Esophagus muscularis mucosa (tissue), 4 donors: ENCODE measurements at regions not wholly inside any gene's neighbourhood (a gene's known extent, or its start where the extent isn't known, plus 50 kb on each side); places are given as distances from the start of the nearest gene placed in this dataset.

ENCODE experiments used
- DNase-seq: peaks from one replicate; pipeline ENCODE4 v3.0.0-alpha.2; 2017; ENCODE audit errors: extremely low spot score
- H3K27ac ChIP-seq, 4 donors: fragments of 200-600 bp; sonication (generic); replicated peaks in 1 of 4; 1 replicate in 3 of 4; 2 replicates in 1 of 4; pipeline ENCODE4 v1.5.1; 2016 to 2019; ENCODE audit warnings: mild to moderate bottlenecking in 1 of 4
- H3K27me3 ChIP-seq, 4 donors: fragments of 200-600 bp; sonication (generic); one replicate each; pipeline versions ENCODE4 v1.5.1 to v1.6.0; 2016 to 2019
- H3K36me3 ChIP-seq, 4 donors: fragments of 200-600 bp; sonication (generic); one replicate each; pipeline ENCODE4 v1.5.1; 2016 to 2019
- H3K4me1 ChIP-seq, 4 donors: fragments of 200-600 bp; sonication (generic); one replicate each; pipeline ENCODE4 v1.5.1; 2016 to 2019
- H3K4me3 ChIP-seq, 4 donors: fragments of 200-600 bp; sonication (generic); 1 replicate in 2 of 4; 2 replicates in 2 of 4; pipeline ENCODE4 v1.5.1; 2016 to 2019; ENCODE audit warnings: mild to moderate bottlenecking in 4 of 4, moderate library complexity in 1 of 4
- H3K9me3 ChIP-seq, 4 donors: fragments of 200-600 bp; sonication (generic); 1 replicate in 3 of 4; 2 replicates in 1 of 4; pipeline ENCODE4 v1.5.1; 2016 to 2019
- EP300 ChIP-seq: sonication (generic); formaldehyde crosslinking; IDR thresholded peaks from one replicate; pipeline ENCODE4 v1.6.1; 2017; ENCODE audit warnings: antibody characterized with exemption
- POLR2A ChIP-seq: fragments of 450-650 bp; IDR thresholded peaks from one replicate; pipeline ENCODE4 v1.6.1; 2017; ENCODE audit warnings: antibody characterized with exemption, moderate library complexity, mild to moderate bottlenecking, low read depth
- POLR2AphosphoS5 ChIP-seq, 2 donors: sonication (generic); formaldehyde crosslinking; IDR thresholded peaks; one replicate each; pipeline ENCODE4 v1.6.1; 2017; ENCODE audit warnings: antibody characterized with exemption in 2 of 2
- WGBS: methylation state at CpG from one replicate; pipeline ENCODE4 v1.1.5; 2018; 5-methylcytosine and 5-hydroxymethylcytosine counted together
- intact Hi-C: fragments of 100-400 bp; cut with DNase I; formaldehyde crosslinking; loops from one replicate; pipeline ENCODE4 v1.15.1; 2023
- TF ChIP-seq, protein P1 (sequence below), 3 experiments: fragments of 200-600 bp in 2 of 3; fragments of 450-650 bp in 1 of 3; sonication (generic) in 2 of 3; IDR thresholded peaks; one replicate each; pipeline ENCODE4 v1.5.1; 2017 to 2019; ENCODE audit warnings: antibody characterized with exemption in 3 of 3, mild to moderate bottlenecking in 2 of 3, moderate library complexity in 1 of 3

DNA sequence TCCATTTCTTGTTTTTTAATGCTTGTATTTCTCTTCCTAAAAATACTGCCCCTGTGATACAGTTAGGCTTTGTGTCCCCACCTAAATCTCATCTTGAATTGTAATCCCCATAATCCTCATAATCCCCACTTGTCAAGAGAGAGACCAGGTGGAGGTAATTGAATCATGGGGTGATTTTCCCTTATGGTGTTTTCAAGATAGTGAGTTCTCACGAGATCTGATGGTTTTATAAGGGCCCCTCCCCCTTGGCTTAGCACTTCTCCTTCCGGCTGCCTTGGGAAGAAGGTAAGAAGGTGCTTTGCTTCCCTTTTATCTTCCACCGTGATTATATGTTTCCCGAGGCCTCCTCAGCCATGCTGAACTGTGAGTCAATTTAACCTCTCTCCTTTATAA lies 227.4 kb downstream of the MAN2A1 start:
- no peaks in the 10 kb centered on the region for H3K27me3 ChIP-seq
- WGBS: 90% methylated on average over 4 of the region's 4 CpGs
- no peak overlapping the region for H3K4me3 ChIP-seq
- H3K27ac ChIP-seq: no peak overlapping the region
- peaks cover 0 to 12% (median 8%) of the 10 kb centered on the region in 4 donors for H3K4me1 ChIP-seq
- no peaks in the 10 kb centered on the region for H3K36me3 ChIP-seq
- DNase-seq: no peak
- intact Hi-C loops: no loop called here
- TF ChIP-seq POLR2A (no peak), EP300 (no peak)
- TF ChIP-seq, protein P1, sequence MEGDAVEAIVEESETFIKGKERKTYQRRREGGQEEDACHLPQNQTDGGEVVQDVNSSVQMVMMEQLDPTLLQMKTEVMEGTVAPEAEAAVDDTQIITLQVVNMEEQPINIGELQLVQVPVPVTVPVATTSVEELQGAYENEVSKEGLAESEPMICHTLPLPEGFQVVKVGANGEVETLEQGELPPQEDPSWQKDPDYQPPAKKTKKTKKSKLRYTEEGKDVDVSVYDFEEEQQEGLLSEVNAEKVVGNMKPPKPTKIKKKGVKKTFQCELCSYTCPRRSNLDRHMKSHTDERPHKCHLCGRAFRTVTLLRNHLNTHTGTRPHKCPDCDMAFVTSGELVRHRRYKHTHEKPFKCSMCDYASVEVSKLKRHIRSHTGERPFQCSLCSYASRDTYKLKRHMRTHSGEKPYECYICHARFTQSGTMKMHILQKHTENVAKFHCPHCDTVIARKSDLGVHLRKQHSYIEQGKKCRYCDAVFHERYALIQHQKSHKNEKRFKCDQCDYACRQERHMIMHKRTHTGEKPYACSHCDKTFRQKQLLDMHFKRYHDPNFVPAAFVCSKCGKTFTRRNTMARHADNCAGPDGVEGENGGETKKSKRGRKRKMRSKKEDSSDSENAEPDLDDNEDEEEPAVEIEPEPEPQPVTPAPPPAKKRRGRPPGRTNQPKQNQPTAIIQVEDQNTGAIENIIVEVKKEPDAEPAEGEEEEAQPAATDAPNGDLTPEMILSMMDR (IDR thresholded peaks at IDR 0.05): no peak
- no peaks in the 10 kb centered on the region for H3K9me3 ChIP-seq

DNA sequence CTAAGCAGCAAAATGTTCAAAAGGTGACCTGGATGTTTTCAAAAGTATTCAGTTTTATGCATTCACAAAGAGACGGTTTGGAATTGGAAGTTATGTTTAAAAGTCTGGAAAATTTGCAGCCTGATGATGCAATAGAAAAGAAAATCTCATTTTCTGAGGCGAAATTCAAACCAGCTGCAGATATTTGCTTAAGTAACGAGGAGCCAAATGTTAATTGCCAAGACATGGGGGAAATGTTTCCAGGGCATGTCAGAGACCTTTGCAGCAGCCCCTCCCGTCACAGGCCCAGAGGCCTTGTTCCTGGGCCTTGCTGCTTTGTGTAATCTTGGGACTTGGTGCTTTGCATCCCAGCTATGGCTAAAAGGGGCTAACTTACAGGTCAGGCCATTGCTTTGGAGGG lies 228.2 kb downstream of the MAN2A1 start:
- H3K27me3 ChIP-seq: no peaks in the 10 kb centered on the region
- peaks cover 0 to 16% (median 13%) of the 10 kb centered on the region in 4 donors for H3K4me1 ChIP-seq
- WGBS: 84% methylated on average over 4 of the region's 4 CpGs
- TF ChIP-seq, protein P1 (IDR thresholded peaks at IDR 0.05): no peak
- no peak for TF ChIP-seq POLR2AphosphoS5 (IDR thresholded peaks at IDR 0.05)
- TF ChIP-seq POLR2A: no peak
- TF ChIP-seq EP300: no peak
- DNase-seq: no peak
- no peaks in the 10 kb centered on the region for H3K36me3 ChIP-seq
- H3K9me3 ChIP-seq: no peaks in the 10 kb centered on the region
- H3K4me3 ChIP-seq: no peak overlapping the region
- intact Hi-C loops: no loop called here
- no peak overlapping the region for H3K27ac ChIP-seq

DNA sequence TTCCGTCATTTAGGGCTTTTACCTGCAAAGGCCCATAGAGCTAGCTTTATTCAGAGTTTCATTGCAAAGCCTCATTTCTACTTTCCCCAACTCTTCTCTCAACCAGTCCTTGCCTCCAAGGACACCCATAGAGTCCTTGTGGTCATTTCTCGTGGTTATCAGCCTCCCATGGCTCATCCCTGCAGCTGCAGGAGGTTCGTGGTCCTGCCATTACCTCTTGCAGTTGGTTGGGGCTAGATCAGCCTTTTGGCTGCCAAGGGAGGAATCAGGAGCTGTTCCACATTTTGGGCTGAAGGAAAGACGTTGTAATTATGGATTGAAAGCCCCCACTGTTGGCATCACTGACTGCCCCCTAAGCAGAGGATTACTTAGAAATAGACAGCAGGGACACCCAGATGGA lies 231.0 kb downstream of the MAN2A1 start:
- no peak for DNase-seq
- 90% methylated on average over 4 of the region's 4 CpGs for WGBS
- H3K9me3 ChIP-seq: no peaks in the 10 kb centered on the region
- H3K27me3 ChIP-seq: no peaks in the 10 kb centered on the region
- H3K4me3 ChIP-seq: no peak overlapping the region
- no peaks in the 10 kb centered on the region for H3K36me3 ChIP-seq
- intact Hi-C loops: no loop called here
- TF ChIP-seq EP300 (no peak), POLR2AphosphoS5 (IDR thresholded peaks at IDR 0.05) (no peak), POLR2A (no peak)
- TF ChIP-seq, protein P1 (IDR thresholded peaks at IDR 0.05): no peak
- no peak overlapping the region for H3K27ac ChIP-seq
- H3K4me1 ChIP-seq: peaks cover 0 to 16% (median 13%) of the 10 kb centered on the region in 4 donors

DNA sequence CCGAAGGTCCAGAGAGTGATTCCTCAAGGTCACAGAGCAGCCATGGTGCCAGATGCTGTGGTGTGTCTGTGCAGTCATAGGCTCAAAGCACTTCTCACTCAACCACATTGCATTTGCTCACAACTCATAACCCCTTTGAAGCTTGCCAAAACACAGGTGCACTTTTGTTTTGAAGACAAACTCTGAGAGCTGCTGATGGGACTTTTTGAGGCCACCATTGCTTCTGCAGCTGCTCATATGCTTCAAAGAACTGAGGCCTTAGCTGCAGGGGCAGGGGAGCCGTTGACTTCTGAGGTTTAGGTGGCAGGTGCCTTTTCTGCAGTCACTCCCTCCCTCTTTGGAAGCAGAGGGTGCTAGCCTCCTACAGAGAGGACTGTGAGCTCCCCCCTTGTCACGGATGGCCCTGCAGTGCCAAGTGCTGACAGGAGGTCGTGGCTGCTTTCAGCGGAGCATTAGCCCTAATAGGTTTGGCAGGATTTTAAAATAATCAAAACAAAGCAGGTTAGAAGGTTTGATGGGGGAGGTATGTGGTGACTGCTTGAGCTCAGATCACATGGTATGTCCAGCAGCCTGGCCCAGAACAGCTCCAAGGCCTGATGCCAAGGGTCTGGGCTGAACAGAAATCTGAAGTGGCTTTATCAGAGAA lies 232.1 kb downstream of the MAN2A1 start:
- no peak overlapping the region for H3K4me3 ChIP-seq
- 48% methylated on average over 4 of the region's 5 CpGs for WGBS
- TF ChIP-seq EP300 (no peak), POLR2AphosphoS5 (IDR thresholded peaks at IDR 0.05) (no peak), POLR2A (no peak)
- TF ChIP-seq, protein P1 (IDR thresholded peaks at IDR 0.05): no peak
- H3K4me1 ChIP-seq: peaks cover 0 to 16% (median 13%) of the 10 kb centered on the region in 4 donors
- H3K27ac ChIP-seq: no peak overlapping the region
- no peaks in the 10 kb centered on the region for H3K36me3 ChIP-seq
- intact Hi-C loops: no loop called here
- H3K27me3 ChIP-seq: no peaks in the 10 kb centered on the region
- H3K9me3 ChIP-seq: no peaks in the 10 kb centered on the region
- DNase-seq: no peak
